ENCODE measurements at regions not wholly inside any gene's neighbourhood (a gene's known extent, or its start where the extent isn't known, plus 50 kb on each side); places are given as distances from the start of the nearest gene placed in this dataset.

DNA sequence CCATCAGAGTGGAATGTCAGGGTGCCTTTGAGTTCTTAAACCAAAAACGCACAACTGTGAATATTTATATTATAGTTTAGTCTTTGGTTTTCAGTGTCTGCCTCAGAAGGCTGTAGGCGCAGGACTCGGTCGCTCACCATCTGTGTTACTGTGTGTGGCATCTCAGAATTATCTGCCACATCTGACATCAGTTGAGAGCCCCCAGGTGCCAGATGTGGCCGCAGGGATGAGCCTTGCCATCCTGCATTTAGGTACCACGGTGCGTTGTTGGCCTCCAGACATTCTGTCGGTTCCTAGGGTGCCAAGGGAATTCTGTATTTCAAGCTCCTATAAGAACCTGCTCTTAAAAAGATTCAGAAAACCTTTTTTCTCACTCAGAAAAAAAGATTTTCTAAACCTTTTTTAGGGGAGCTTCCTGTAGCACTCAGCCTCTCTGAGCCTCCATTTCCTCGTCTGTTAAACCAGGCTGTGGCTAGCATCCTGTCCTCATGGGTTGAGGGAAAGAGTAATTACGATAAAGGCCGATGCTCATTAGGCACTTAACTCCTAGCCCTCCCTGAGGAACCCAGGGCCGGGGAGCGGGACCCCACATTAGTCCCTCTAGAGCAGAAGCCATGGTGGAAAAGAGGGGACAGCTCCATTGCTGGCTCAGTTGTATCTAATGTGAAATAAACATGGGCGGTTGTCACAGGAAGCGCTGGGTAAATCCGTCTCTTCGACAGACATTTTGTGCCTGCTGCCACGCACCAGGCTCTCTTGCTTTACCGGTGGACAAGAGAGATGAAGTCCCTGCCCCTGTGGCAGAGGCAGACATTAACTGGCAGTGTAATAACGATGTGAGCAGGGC, 70.2 kb upstream of the MORC3 start:
- TF ChIP-seq, protein P1, sequence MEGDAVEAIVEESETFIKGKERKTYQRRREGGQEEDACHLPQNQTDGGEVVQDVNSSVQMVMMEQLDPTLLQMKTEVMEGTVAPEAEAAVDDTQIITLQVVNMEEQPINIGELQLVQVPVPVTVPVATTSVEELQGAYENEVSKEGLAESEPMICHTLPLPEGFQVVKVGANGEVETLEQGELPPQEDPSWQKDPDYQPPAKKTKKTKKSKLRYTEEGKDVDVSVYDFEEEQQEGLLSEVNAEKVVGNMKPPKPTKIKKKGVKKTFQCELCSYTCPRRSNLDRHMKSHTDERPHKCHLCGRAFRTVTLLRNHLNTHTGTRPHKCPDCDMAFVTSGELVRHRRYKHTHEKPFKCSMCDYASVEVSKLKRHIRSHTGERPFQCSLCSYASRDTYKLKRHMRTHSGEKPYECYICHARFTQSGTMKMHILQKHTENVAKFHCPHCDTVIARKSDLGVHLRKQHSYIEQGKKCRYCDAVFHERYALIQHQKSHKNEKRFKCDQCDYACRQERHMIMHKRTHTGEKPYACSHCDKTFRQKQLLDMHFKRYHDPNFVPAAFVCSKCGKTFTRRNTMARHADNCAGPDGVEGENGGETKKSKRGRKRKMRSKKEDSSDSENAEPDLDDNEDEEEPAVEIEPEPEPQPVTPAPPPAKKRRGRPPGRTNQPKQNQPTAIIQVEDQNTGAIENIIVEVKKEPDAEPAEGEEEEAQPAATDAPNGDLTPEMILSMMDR (IDR thresholded peaks at IDR 0.05) = no peak
- no peak for TF ChIP-seq POLR2AphosphoS5 (IDR thresholded peaks at IDR 0.05)
- no peak for TF ChIP-seq POLR2A (IDR thresholded peaks at IDR 0.05)
